Panc1 (cell line): ENCODE measurements at regions not wholly inside any gene's neighbourhood (a gene's known extent, or its start where the extent isn't known, plus 50 kb on each side); places are given as distances from the start of the nearest gene placed in this dataset.

Experiments
- ATAC-seq: fragments of 200-7000 bp; cut with Tn5 transposase; 2 replicates; pipeline ENCODE4 v1.9.1; 2020; ENCODE audit warnings: mild to moderate bottlenecking, moderate library complexity
- BruUV-seq: library from RNA; stranded (reverse); fragments of 400-500 nt; replicated peaks from 2 replicates; lab custom pipeline; 2021; lab: Mats Ljungman, UMichigan
- CTCF ChIA-PET: fragments of 300-600 bp; sonication (Branson Sonifier 250); formaldehyde crosslinking; loops from one replicate; lab custom pipeline; 2022; ENCODE audit warnings: antibody characterized with exemption; lab: Charles Lee
- POLR2A ChIA-PET: fragments of 300-600 bp; sonication (Branson Sonifier 250); formaldehyde crosslinking; loops from one replicate; lab custom pipeline; 2022; ENCODE audit warnings: antibody characterized with exemption; lab: Charles Lee
- DNase-seq: peaks from one replicate; pipeline ENCODE4 v3.0.0-alpha.2; 2010; ENCODE audit warnings: low read depth, low spot score
- H3K27ac ChIP-seq: 2 replicates; pipeline ENCODE4 v1.5.1; 2011; ENCODE audit warnings: mild to moderate bottlenecking, low read length, inconsistent platforms
- H3K27me3 ChIP-seq: fragments of 200-500 bp; sonication (Bioruptor generic); 2 replicates; pipeline ENCODE4 v1.6.0; 2014; ENCODE audit warnings: low read length, inconsistent platforms; ENCODE audit not compliant: control insufficient read depth, insufficient read depth
- H3K36me3 ChIP-seq: fragments of 200-500 bp; sonication (Bioruptor generic); 2 replicates; pipeline ENCODE4 v1.5.1; 2014; ENCODE audit warnings: inconsistent platforms, mild to moderate bottlenecking, low read length, moderate library complexity; ENCODE audit not compliant: control insufficient read depth, insufficient read depth
- H3K4me1 ChIP-seq: 2 replicates; pipeline ENCODE4 v1.5.1; 2011; ENCODE audit warnings: inconsistent platforms, mild to moderate bottlenecking, low read length, moderate library complexity; ENCODE audit not compliant: control insufficient read depth, insufficient read depth
- H3K4me3 ChIP-seq, 2 experiments: 2 replicates each; pipeline ENCODE4 v1.5.1; 2011 to 2012; ENCODE audit warnings: low read depth in 2 of 2, low read length in 2 of 2, mild to moderate bottlenecking in 2 of 2, inconsistent platforms in 1 of 2, moderate library complexity in 1 of 2
- H3K9me3 ChIP-seq: fragments of 200-500 bp; sonication (Bioruptor generic); 2 replicates; pipeline ENCODE4 v1.5.1; 2014; ENCODE audit warnings: low read depth, mild to moderate bottlenecking, inconsistent platforms, low read length, moderate library complexity; ENCODE audit not compliant: control insufficient read depth, insufficient read depth
- CTCF ChIP-seq: fragments of 450-650 bp; IDR thresholded peaks from 2 replicates; pipeline ENCODE4 v1.5.1; 2017; ENCODE audit warnings: mild to moderate bottlenecking
- POLR2AphosphoS5 ChIP-seq: IDR thresholded peaks from 2 replicates; pipeline ENCODE4 v1.6.1; 2012; ENCODE audit warnings: mild to moderate bottlenecking, low read depth, low read length, moderate library complexity
- REST ChIP-seq, 2 experiments: IDR thresholded peaks; 2 replicates each; pipeline ENCODE4 v1.6.1; 2011 to 2012; ENCODE audit warnings: low read depth in 2 of 2, control low read depth in 1 of 2, low read length in 1 of 2, mild to moderate bottlenecking in 1 of 2, moderate library complexity in 1 of 2; ENCODE audit not compliant: insufficient read depth in 1 of 2
- SIN3A ChIP-seq: IDR thresholded peaks from 2 replicates; pipeline ENCODE4 v1.6.1; 2012; ENCODE audit warnings: low read depth, mild to moderate bottlenecking, low read length, moderate library complexity, borderline replicate concordance; ENCODE audit not compliant: insufficient read depth
- TCF7L2 ChIP-seq: IDR thresholded peaks from 2 replicates; pipeline ENCODE4 v1.6.1; 2011; ENCODE audit warnings: mild to moderate bottlenecking, low read depth, low read length, inconsistent platforms
- in situ Hi-C: cut with HindIII; loops from 2 replicates; pipeline ENCODE4 v1.10.0; 2016; ENCODE audit warnings: low sequenced_read_pairs, low pct_unique_long_range_greater_than_20kb
- intact Hi-C: fragments of 100-400 bp; cut with micrococcal nuclease; formaldehyde crosslinking; loops from one replicate; pipeline ENCODE4 v1.10.0; 2022; ENCODE audit not compliant: unreplicated experiment

DNA sequence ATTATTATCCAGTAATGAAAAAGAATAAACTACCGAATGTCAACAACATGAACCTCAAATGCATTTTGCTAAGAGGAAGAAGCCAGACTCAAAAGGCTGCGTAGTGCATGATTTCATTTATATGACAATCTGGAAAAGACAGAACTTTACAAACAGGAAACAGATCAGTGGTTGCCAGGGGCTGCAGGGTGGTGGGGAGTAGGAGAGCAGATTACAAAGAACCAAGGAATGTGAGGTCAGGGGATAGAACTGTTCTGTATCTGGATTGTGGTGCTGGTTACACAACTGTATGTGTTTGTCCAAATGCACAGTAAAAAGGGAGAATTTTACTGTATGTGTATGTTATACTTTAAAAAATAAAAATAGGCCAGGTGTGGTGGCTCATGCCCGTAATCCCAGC lies 89.7 kb upstream of the MYL2 start:
- in situ Hi-C loops (no loop called here), intact Hi-C loops (no loop called here)
- no peak for ATAC-seq
- peaks cover 26% of the 10 kb centered on the region for H3K27me3 ChIP-seq
- H3K4me1 ChIP-seq = no peaks in the 10 kb centered on the region
- TF ChIP-seq SIN3A (no peak), CTCF (no peak), TCF7L2 (no peak), POLR2AphosphoS5 (no peak)
- ChIA-PET CTCF (no interaction called here), POLR2A (no interaction called here)
- DNase-seq = no peak
- no peak overlapping the region for H3K27ac ChIP-seq
- no peaks in the 10 kb centered on the region for H3K36me3 ChIP-seq
- no peaks in the 10 kb centered on the region for H3K9me3 ChIP-seq
- no TSS peak for BruUV-seq
- no peak overlapping the region for H3K4me3 ChIP-seq

DNA sequence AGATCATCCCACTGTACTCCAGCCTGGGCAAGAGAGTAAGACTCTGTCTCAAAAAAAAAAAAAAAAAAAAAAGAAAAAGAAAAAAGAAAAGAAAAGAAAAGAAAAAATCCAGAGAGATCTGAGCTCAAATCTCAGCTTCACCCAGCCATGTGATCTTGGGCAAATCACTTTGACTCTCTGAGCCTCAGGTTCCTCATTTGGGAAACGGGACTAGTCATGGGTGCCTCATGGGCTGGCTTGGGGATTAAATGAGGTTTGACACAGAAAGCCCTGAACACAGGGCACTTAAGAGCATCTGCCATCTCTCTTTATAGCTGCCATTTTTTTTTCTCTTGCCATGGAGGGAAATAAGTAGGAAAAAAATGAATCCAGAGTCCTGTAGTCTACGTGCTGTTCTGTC lies 86.2 kb upstream of the MYL2 start:
- POLR2A ChIA-PET = interaction anchor here (0.6 to 0.7 kb wide), 2 partner anchors 171 to 181 kb away, joined by 5 to 6 read pairs; no protein-coding TSS in a partner anchor
- BruUV-seq = no TSS peak
- Histone ChIP-seq H3K36me3 (no peaks in the 10 kb centered on the region), H3K9me3 (no peaks in the 10 kb centered on the region), H3K27me3 (peaks cover 18% of the 10 kb centered on the region), H3K27ac (no peak overlapping the region), H3K4me3 (no peak overlapping the region), H3K4me1 (no peaks in the 10 kb centered on the region)
- intact Hi-C loops (no loop called here), in situ Hi-C loops (no loop called here)
- no peak for DNase-seq
- CTCF ChIA-PET = interaction anchor here (0.7 kb wide), 1 partner anchor 111 kb away, joined by 4 read pairs; no protein-coding TSS in a partner anchor
- TF ChIP-seq REST (IDR thresholded peaks at IDR 0.05; ENCODE audit: insufficient read depth in 1 of 2, low read depth in 2 of 2, low read length in 1 of 2) (no peak), CTCF (no peak), TCF7L2 (no peak), SIN3A (no peak), POLR2AphosphoS5 (no peak)
- ATAC-seq = no peak
